ENCODE measurements at regions not wholly inside any gene's neighbourhood (a gene's known extent, or its start where the extent isn't known, plus 50 kb on each side); places are given as distances from the start of the nearest gene placed in this dataset.

GRCh38 chr5:145483212-145483611 is 351.9 kb downstream of the PRELID2 start:
- H3K27ac Mint-ChIP-seq (ENCODE audit: unreplicated experiment) = peak overlapping the region; percentile 15
- no peak for DNase-seq (ENCODE audit: low read depth, low spot score)
- TF ChIP-seq CTCF (conservative IDR thresholded peaks at IDR 0.05) = no peak
- peaks cover 6% of the 10 kb centered on the region for H3K4me1 Mint-ChIP-seq
- H3K27me3 Mint-ChIP-seq (ENCODE audit: low read depth) = no peaks in the 10 kb centered on the region
- H3K4me3 Mint-ChIP-seq = no peak overlapping the region
- H3K9me3 Mint-ChIP-seq = no peaks in the 10 kb centered on the region
- H3K36me3 Mint-ChIP-seq (ENCODE audit: low read depth) = no peaks in the 10 kb centered on the region

GRCh38 chr5:145479857-145480256 is 355.3 kb downstream of the PRELID2 start:
- H3K27me3 Mint-ChIP-seq (ENCODE audit: low read depth) = no peaks in the 10 kb centered on the region
- no peak for DNase-seq (ENCODE audit: low read depth, low spot score)
- peaks cover 2% of the 10 kb centered on the region for H3K9me3 Mint-ChIP-seq
- H3K4me3 Mint-ChIP-seq = no peak overlapping the region
- H3K27ac Mint-ChIP-seq (ENCODE audit: unreplicated experiment) = no peak overlapping the region
- H3K4me1 Mint-ChIP-seq = peaks cover 6% of the 10 kb centered on the region
- no peaks in the 10 kb centered on the region for H3K36me3 Mint-ChIP-seq (ENCODE audit: low read depth)
- no peak for TF ChIP-seq CTCF (conservative IDR thresholded peaks at IDR 0.05)

GRCh38 chr5:145479271-145479670 is 355.9 kb downstream of the PRELID2 start:
- Mint-ChIP-seq H3K4me3 (no peak overlapping the region), H3K27ac (ENCODE audit: unreplicated experiment) (no peak overlapping the region), H3K4me1 (peaks cover 6% of the 10 kb centered on the region), H3K9me3 (peaks cover 2% of the 10 kb centered on the region), H3K27me3 (ENCODE audit: low read depth) (no peaks in the 10 kb centered on the region), H3K36me3 (ENCODE audit: low read depth) (no peaks in the 10 kb centered on the region)
- no peak for DNase-seq (ENCODE audit: low read depth, low spot score)
- TF ChIP-seq CTCF (conservative IDR thresholded peaks at IDR 0.05) = no peak

- DNase-seq (ENCODE audit: low read depth, low spot score) = no peak
- no peaks in the 10 kb centered on the region for H3K36me3 Mint-ChIP-seq (ENCODE audit: low read depth)
Measured at GRCh38 chr5:145478651-145479050, 356.5 kb downstream of the PRELID2 start.

GRCh38 chr5:145473042-145473642 is 362.0 kb downstream of the PRELID2 start:
- no peak overlapping the region for H3K27ac Mint-ChIP-seq (ENCODE audit: unreplicated experiment)
- H3K27me3 Mint-ChIP-seq (ENCODE audit: low read depth) = no peaks in the 10 kb centered on the region
- H3K4me3 Mint-ChIP-seq = no peak overlapping the region
- no peaks in the 10 kb centered on the region for H3K36me3 Mint-ChIP-seq (ENCODE audit: low read depth)
- no peak for TF ChIP-seq CTCF (conservative IDR thresholded peaks at IDR 0.05)
- DNase-seq (ENCODE audit: low read depth, low spot score) = no peak
- H3K4me1 Mint-ChIP-seq = peaks cover 10% of the 10 kb centered on the region
- peaks cover 2% of the 10 kb centered on the region for H3K9me3 Mint-ChIP-seq

More at GRCh38 chr5:145478651-145479050, 356.5 kb downstream of the PRELID2 start:
- Mint-ChIP-seq H3K9me3 (peaks cover 2% of the 10 kb centered on the region), H3K27ac (ENCODE audit: unreplicated experiment) (no peak overlapping the region), H3K4me1 (peaks cover 6% of the 10 kb centered on the region), H3K27me3 (ENCODE audit: low read depth) (no peaks in the 10 kb centered on the region), H3K4me3 (no peak overlapping the region)
- TF ChIP-seq CTCF (conservative IDR thresholded peaks at IDR 0.05) = no peak
